ENCODE measurements at regions not wholly inside any gene's neighbourhood (a gene's known extent, or its start where the extent isn't known, plus 50 kb on each side); places are given as distances from the start of the nearest gene placed in this dataset.

DNA sequence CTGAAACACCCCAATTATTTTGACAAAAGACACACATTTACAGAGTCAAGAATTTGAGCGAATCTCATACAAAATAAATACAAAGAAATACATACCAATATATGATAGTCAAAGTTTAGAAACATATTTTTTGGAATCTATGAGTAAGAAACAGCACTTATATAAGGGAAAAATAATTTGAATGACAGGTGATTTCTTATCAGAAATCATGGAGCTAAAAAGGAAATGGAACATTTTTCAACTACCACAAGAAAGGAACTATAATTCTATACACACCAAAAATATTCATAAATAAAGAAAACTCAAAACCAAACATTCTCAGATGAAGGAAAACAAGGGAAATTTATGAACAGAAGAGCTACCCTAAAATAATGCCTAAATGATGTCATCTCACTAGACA, 1226.6 kb downstream of the PCDH9 start:
- no peak for DNase-seq (ENCODE audit: low spot score)
- TF ChIP-seq, protein P1, sequence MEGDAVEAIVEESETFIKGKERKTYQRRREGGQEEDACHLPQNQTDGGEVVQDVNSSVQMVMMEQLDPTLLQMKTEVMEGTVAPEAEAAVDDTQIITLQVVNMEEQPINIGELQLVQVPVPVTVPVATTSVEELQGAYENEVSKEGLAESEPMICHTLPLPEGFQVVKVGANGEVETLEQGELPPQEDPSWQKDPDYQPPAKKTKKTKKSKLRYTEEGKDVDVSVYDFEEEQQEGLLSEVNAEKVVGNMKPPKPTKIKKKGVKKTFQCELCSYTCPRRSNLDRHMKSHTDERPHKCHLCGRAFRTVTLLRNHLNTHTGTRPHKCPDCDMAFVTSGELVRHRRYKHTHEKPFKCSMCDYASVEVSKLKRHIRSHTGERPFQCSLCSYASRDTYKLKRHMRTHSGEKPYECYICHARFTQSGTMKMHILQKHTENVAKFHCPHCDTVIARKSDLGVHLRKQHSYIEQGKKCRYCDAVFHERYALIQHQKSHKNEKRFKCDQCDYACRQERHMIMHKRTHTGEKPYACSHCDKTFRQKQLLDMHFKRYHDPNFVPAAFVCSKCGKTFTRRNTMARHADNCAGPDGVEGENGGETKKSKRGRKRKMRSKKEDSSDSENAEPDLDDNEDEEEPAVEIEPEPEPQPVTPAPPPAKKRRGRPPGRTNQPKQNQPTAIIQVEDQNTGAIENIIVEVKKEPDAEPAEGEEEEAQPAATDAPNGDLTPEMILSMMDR (IDR thresholded peaks at IDR 0.05; ENCODE audit: extremely low read depth, missing control alignments) = no peak

DNA sequence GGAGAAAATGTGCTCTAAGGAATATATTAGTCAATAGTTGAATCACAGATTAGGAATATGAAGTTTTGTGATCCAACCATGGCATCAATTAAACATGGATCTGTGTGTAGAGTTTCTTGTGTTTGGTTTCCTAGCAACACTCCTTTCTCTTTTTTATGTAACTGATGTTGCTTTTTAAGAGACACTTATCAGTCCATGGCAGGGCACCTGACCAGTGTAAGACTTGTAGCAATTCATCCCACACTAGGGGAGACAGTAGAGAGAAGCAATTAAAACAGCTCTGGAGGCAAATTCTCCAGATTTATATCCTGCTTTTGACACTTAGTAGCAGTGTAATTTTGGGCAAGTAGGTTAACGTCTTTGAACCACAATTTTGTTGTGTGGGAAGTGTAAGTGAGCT, 1229.0 kb downstream of the PCDH9 start:
- TF ChIP-seq, protein P1 (IDR thresholded peaks at IDR 0.05; ENCODE audit: extremely low read depth, missing control alignments) = no peak
- DNase-seq (ENCODE audit: low spot score) = no peak

DNA sequence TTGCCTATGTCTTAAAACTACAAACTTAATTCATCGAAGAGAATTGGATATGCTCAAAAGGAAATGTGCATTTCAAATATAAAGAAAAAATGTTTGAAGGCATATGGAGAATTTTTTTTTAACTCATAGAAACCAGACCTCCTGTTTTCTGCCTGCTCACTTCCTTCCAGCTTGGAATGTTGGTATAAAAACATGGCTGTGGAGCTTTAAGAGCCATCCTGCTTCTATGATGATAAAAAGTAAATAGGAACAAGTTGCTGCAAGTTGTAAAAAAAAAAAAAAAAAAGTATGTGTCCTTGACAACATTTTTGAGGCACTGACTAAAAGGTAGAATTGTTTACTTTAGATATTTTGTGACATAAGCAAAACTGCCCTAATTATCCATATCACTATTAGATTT, 1230.7 kb downstream of the PCDH9 start:
- no peak for DNase-seq (ENCODE audit: low spot score)
- TF ChIP-seq, protein P1 (IDR thresholded peaks at IDR 0.05; ENCODE audit: extremely low read depth, missing control alignments) = no peak

DNA sequence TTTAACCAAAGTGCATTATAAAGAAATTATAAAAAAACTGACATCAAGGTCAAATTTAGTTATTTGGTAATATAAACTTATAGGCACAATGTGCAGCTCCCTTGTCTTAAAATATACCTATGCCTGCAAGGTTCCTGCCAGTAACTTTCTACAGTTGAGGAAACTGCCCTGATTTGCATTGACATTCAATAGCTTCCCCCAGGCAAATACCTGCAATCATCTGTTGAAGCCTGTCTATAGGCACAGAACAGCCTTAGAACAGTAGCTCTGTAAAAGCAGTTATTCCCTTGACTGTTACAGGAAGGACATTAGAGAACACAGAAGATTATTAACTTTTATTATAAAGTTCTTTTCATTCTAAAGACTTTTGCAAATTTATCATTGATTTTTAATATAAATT, 1239.5 kb downstream of the PCDH9 start:
- TF ChIP-seq, protein P1 (IDR thresholded peaks at IDR 0.05; ENCODE audit: extremely low read depth, missing control alignments) = no peak
- no peak for DNase-seq (ENCODE audit: low spot score)

DNA sequence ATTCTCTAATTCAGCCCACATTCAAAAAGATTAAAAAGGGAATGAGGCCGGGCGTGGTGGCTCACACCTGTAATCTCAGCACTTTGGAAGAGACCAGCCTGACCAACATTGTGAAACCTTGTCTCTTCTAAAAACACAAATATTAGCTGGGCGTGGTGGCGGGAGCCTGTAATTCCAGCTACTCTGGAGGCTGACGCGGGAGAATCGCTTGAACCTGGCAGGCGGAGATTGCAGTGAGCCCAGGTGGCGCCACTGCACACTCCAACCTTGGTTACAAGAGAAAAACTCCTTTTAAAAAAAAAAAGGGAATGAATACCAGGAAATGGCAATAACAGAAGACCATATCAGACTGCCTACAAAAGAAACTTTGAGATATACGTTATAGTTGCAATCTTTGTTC, 1244.5 kb downstream of the PCDH9 start:
- TF ChIP-seq, protein P1 (IDR thresholded peaks at IDR 0.05; ENCODE audit: extremely low read depth, missing control alignments) = no peak
- DNase-seq (ENCODE audit: low spot score) = no peak

DNA sequence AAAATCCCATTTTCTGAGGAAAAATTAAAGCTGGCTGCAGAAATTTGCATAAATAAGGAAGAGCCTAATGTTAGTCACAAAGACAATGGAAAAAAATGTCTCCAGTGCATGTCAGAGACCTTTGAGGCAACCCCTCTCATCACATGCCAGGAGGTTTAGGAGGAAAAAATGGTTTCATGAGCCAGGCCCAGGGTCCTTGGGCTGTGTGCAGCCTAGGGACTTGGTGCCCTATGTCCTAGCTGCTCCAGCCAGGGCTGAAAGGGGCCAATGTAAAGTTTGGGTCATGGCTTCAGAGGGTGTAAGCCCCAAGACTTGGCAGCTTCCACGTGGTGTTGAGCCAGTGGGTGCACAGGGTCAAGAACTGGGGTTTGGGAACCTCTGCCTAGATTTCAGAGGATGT, 1252.6 kb downstream of the PCDH9 start:
- TF ChIP-seq, protein P1 (IDR thresholded peaks at IDR 0.05; ENCODE audit: extremely low read depth, missing control alignments) = no peak
- DNase-seq (ENCODE audit: low spot score) = no peak

DNA sequence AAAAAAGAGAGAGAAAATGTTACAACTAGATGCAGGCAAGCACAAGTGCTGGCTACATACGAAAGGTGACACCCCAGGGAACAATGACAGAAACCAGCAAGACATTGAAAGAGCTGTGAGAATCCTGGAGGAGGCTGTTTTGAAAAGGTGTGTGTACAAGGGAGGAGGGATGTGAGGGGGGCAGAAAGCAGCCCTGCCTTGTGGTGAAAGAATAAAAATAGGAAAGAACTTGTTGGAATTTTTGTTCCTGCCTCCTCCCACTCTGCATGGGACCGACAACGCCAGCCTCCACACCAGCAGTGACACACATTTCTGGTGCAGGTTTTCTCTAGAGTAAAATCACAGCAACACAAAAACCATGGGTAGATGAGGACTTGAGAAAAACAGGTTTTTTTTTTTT, 1258.6 kb downstream of the PCDH9 start:
- TF ChIP-seq, protein P1 (IDR thresholded peaks at IDR 0.05; ENCODE audit: extremely low read depth, missing control alignments) = no peak
- DNase-seq (ENCODE audit: low spot score) = no peak
